GM12872 (cell line): ENCODE measurements at regions not wholly inside any gene's neighbourhood (a gene's known extent, or its start where the extent isn't known, plus 50 kb on each side); places are given as distances from the start of the nearest gene placed in this dataset.

Experiments used
- TF ChIP-seq, protein P1 (sequence below): IDR thresholded peaks from 3 replicates; pipeline ENCODE4 v1.5.1; 2011; ENCODE audit warnings: low read depth, mild to moderate bottlenecking, low read length, moderate library complexity; ENCODE audit not compliant: insufficient read depth

DNA sequence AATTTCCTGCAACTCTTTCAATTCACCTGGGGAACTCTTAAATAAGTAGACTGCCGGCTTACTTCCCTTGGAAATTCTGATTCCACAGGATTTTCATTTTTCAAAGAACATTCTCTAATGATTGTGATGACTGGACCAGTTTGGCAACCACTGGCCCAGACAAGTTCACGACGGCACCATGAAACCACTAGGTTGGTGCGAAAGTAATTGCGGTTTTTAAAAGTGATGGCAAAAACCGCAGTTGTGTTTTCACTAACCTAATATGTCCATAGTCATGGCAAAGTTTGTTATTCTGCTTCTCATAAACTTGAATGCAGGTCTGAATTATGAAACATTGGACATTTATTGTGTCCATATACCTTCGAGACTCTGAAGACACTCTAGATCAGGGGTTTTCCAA, 317.2 kb downstream of the IRX1 start:
- TF ChIP-seq, protein P1, sequence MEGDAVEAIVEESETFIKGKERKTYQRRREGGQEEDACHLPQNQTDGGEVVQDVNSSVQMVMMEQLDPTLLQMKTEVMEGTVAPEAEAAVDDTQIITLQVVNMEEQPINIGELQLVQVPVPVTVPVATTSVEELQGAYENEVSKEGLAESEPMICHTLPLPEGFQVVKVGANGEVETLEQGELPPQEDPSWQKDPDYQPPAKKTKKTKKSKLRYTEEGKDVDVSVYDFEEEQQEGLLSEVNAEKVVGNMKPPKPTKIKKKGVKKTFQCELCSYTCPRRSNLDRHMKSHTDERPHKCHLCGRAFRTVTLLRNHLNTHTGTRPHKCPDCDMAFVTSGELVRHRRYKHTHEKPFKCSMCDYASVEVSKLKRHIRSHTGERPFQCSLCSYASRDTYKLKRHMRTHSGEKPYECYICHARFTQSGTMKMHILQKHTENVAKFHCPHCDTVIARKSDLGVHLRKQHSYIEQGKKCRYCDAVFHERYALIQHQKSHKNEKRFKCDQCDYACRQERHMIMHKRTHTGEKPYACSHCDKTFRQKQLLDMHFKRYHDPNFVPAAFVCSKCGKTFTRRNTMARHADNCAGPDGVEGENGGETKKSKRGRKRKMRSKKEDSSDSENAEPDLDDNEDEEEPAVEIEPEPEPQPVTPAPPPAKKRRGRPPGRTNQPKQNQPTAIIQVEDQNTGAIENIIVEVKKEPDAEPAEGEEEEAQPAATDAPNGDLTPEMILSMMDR, result no peak

DNA sequence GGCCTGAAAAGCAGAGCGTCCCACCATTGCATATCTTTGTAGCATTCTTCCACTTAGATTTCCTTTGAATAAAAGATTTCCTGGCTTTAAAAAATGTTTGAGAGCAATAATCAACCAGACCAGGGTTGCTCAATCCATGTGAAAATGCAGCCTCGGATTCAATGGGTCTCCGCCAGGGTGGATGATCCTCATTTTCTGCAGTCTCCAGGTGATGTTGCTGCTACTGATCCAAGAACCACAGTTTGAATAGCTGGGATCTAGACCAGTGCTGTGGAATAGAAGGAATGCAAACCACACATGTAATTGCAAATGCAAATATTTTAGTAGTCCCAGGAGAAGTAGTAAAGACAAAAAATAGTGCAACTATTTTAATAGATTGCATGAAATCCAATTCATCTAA, 317.6 kb downstream of the IRX1 start:
- TF ChIP-seq, protein P1, result no peak

DNA sequence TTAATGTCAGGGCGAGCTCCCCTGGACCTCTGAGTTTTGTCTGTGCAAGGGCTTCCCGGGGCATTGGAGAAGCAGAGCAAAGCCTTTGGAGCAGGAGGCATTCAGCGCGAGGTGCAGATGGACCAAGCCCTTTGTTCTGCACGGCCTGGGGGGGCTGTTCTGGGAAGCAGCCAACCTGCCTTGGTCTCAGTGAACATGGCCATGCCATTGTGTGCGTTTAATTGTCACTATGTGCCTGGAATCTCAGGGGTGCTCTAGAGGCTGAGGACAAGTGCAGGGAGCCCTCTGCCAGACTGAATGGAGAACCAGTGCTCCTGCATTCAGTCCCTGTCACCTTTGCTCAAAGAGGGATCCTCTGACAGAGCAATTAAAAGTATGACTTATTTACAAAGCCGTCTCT, 329.4 kb downstream of the IRX1 start:
- TF ChIP-seq, protein P1, result no peak

DNA sequence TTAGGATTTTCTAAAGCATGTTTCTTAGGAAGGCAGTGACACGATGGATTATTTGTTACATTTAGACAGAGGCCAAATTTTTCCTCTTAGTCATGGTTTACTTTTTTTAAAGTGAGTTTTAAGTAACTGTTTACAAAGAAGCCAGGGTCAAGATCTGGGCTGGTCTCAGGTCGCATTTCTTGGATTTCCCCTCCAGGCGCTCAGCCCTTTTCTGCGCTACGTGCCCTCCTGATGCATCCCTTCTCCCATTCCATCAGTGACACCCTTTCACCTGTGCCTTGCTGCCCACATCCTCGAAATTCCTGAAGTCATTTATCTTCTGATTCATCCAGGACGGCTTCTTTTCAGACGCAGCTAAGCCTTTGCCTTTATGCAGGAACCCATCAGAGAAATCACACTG, 330.3 kb downstream of the IRX1 start:
- TF ChIP-seq, protein P1, result no peak

DNA sequence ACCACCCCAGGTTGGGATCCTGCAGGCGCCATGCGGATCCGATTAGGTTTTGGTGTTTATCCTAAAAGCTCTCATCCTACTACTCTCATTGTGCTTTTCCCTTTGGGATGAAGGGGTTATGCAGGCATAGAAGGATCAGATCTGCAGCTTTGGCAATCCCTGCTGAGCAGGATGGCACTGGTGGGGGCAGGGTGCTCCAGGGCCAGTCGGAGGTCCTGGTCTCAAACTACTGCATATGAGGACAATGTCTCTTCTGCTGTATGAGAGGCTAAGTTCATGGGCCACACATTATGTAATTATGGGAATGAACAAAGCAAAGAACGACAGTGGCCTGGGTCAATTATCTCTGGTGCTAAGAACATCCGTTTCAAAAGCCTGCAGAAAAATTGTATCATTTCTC, 334.2 kb downstream of the IRX1 start:
- TF ChIP-seq, protein P1, result no peak

DNA sequence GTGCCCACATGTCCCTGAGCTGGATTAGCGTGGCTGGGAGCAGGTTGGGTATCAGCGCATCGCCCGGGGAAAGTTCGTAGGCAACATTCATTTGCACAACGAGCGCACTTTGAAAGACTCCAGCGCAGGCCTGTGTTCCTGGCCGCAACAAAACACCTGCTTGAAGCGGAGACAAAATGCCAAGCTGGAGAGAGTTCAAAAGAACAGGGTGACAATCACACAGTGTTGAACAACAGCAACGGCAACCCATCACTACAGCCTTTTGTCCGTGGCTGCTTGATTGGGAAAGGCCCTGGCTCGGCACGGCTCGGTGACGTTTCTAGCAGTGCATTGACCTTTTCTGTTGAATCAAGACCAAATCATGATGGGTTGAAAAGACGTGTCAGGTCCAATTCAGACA, 336.3 kb downstream of the IRX1 start:
- TF ChIP-seq, protein P1, result no peak

DNA sequence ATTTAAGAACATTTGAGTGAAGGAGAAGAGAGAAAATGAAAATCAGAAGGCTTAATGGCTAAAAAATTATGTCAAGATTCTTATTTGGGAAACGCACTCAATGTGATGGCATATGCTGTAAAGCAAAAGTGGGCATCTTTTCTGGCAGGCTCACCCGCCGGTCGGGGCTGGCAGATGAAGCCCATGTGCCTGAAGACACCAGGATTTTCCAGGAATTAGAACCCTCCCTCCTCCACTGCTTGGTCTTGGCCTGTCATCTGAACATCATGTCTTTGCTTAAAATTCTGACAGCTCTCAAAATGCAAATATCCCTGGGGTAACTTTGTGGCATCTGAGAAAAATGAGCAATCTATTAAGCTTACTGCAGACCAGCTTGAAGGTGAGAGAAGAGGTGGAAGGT, 337.9 kb downstream of the IRX1 start:
- TF ChIP-seq, protein P1, result no peak

DNA sequence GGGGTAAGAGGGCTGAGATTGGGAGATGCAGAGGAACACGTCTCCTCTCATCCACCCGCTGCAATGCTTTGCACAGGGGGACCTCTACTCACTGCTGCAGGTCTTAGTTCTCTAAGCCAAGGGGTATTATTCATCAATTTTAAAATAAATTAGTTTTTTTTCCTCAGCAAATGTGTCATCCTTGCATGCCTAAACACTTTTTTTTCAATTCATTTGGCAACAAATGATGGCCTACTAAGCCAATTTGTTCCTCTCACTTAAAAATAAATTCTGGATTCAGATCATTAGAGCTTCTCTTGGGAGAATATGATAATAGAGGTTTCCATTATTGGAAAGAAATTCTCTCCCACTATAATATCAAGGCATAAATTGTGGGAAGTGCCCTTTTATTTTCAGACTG, 338.3 kb downstream of the IRX1 start:
- TF ChIP-seq, protein P1, result no peak
